H1 (cell line): ENCODE measurements at regions not wholly inside any gene's neighbourhood (a gene's known extent, or its start where the extent isn't known, plus 50 kb on each side); places are given as distances from the start of the nearest gene placed in this dataset.

Experiments used
- CTCF ChIA-PET: fragments of 300-600 bp; sonication (Branson Sonifier 250); formaldehyde crosslinking; loops from one replicate; lab custom pipeline; 2021; ENCODE audit not compliant: partially characterized antibody; lab: Charles Lee
- POLR2A ChIA-PET: fragments of 300-600 bp; sonication (Branson Sonifier 250); formaldehyde crosslinking; loops from one replicate; lab custom pipeline; 2021; ENCODE audit warnings: inconsistent platforms; ENCODE audit not compliant: partially characterized antibody; lab: Charles Lee
- DNase-seq, 2 experiments: peaks; one replicate each; pipeline versions ENCODE4 v3.0.0 to v3.0.0-alpha.2; 2010 to 2022; ENCODE audit warnings: low spot score in 2 of 2, low read depth in 1 of 2, mixed read lengths in 1 of 2
- FAIRE-seq: peaks from 2 replicates; lab custom pipeline; 2011; peaks lifted over from hg19 to GRCh38; lab: Jason Lieb, UNC
- H2AFZ ChIP-seq: 2 replicates; pipeline ENCODE4 v1.8.1; 2012; ENCODE audit warnings: low read length, inconsistent platforms
- H2AK5ac ChIP-seq: 2 replicates; pipeline ENCODE4 v1.6.1; 2013; ENCODE audit warnings: low read depth, low read length
- H2BK120ac ChIP-seq: replicated peaks from 2 replicates; pipeline ENCODE3; 2013; ENCODE audit warnings: low read depth, low read length, inconsistent platforms
- H2BK12ac ChIP-seq: 2 replicates; pipeline ENCODE4 v1.6.1; 2013; ENCODE audit warnings: low read depth, low read length
- H2BK15ac ChIP-seq: 2 replicates; pipeline ENCODE4 v1.6.1; 2013; ENCODE audit warnings: low read length
- H2BK20ac ChIP-seq: 2 replicates; pipeline ENCODE4 v1.6.1; 2013; ENCODE audit warnings: low read length
- H2BK5ac ChIP-seq: 2 replicates; pipeline ENCODE4 v1.6.1; 2013; ENCODE audit warnings: low read depth, low read length
- H3K14ac ChIP-seq: 2 replicates; pipeline ENCODE4 v1.6.1; 2013; ENCODE audit warnings: inconsistent platforms; ENCODE audit not compliant: insufficient read length
- H3K18ac ChIP-seq: 2 replicates; pipeline ENCODE4 v1.6.1; 2013; ENCODE audit warnings: low read length; ENCODE audit errors: extremely low read depth
- H3K23ac ChIP-seq: 2 replicates; pipeline ENCODE4 v1.6.1; 2013; ENCODE audit warnings: inconsistent platforms; ENCODE audit not compliant: insufficient read length
- H3K23me2 ChIP-seq: 2 replicates; pipeline ENCODE4 v1.6.1; 2013; ENCODE audit warnings: low read depth, low read length
- H3K27ac ChIP-seq: 2 replicates; pipeline ENCODE4 v1.6.1; 2011; ENCODE audit warnings: low read depth, low read length, inconsistent platforms
- H3K27me3 ChIP-seq, 4 experiments: replicated peaks in 1 of 4; 1 replicate in 1 of 4; 2 replicates in 3 of 4; pipeline versions ENCODE4 v1.6.1 to v1.8.1; 2011 to 2013; ENCODE audit warnings: low read length in 3 of 4, mild to moderate bottlenecking in 3 of 4, inconsistent platforms in 2 of 4, mixed read lengths in 2 of 4, moderate library complexity in 1 of 4; ENCODE audit not compliant: control insufficient read depth in 3 of 4, insufficient read depth in 3 of 4; ENCODE audit errors: extremely low read depth in 1 of 4
- H3K36me3 ChIP-seq, 4 experiments: 2 replicates each; pipeline versions ENCODE4 v1.6.1 to v1.8.1; 2011 to 2013; ENCODE audit warnings: mild to moderate bottlenecking in 4 of 4, low read length in 3 of 4, moderate library complexity in 2 of 4, control low read depth in 1 of 4, inconsistent platforms in 1 of 4; ENCODE audit not compliant: insufficient read depth in 4 of 4, control insufficient read depth in 2 of 4
- H3K4ac ChIP-seq: replicated peaks from 2 replicates; pipeline ENCODE3; 2013; ENCODE audit warnings: low read length, low read depth, mixed read lengths, inconsistent platforms; ENCODE audit not compliant: insufficient read length
- H3K4me1 ChIP-seq, 4 experiments: replicated peaks in 1 of 4; 1 replicate in 1 of 4; 2 replicates in 3 of 4; pipeline versions ENCODE4 v1.6.1 to v1.8.1; 2011 to 2013; ENCODE audit warnings: low read length in 3 of 4, inconsistent platforms in 2 of 4, mixed read lengths in 1 of 4; ENCODE audit not compliant: insufficient read depth in 4 of 4, control insufficient read depth in 3 of 4
- H3K4me2 ChIP-seq, 2 experiments: 2 replicates each; pipeline versions ENCODE4 v1.6.1 to v1.8.1; 2011 to 2013; ENCODE audit warnings: low read depth in 2 of 2, low read length in 2 of 2, control low read depth in 1 of 2, inconsistent platforms in 1 of 2, mild to moderate bottlenecking in 1 of 2; ENCODE audit not compliant: insufficient read depth in 1 of 2
- H3K4me3 ChIP-seq, 4 experiments: fragments of 200-600, 300-600 bp in 1 of 4; sonication (generic), shearing (Covaris generic), sonication (Bioruptor Twin) in 1 of 4; 2 replicates each; pipeline versions ENCODE4 v1.5.1 to v1.8.1; 2011 to 2016; ENCODE audit warnings: low read length in 4 of 4, low read depth in 3 of 4, control low read depth in 2 of 4, inconsistent platforms in 2 of 4, mild to moderate bottlenecking in 2 of 4, mixed read lengths in 1 of 4, moderate library complexity in 1 of 4; ENCODE audit not compliant: insufficient read depth in 2 of 4; ENCODE audit errors: extremely low read depth in 1 of 4
- H3K56ac ChIP-seq: replicated peaks from 2 replicates; pipeline ENCODE3; 2013; ENCODE audit warnings: low read depth, mild to moderate bottlenecking, mixed read lengths, low read length, inconsistent platforms; ENCODE audit not compliant: insufficient read length
- H3K79me1 ChIP-seq: 2 replicates; pipeline ENCODE4 v1.6.1; 2013; ENCODE audit warnings: low read depth, low read length, control low read depth
- H3K79me2 ChIP-seq, 2 experiments: 2 replicates each; pipeline versions ENCODE4 v1.6.1 to v1.8.1; 2012 to 2013; ENCODE audit warnings: low read length in 2 of 2, mild to moderate bottlenecking in 2 of 2, inconsistent platforms in 1 of 2; ENCODE audit not compliant: insufficient read depth in 2 of 2, control insufficient read depth in 1 of 2
- H3K9ac ChIP-seq, 4 experiments: replicated peaks in 1 of 4; 1 replicate in 1 of 4; 2 replicates in 3 of 4; pipeline versions ENCODE4 v1.6.1 to v1.8.1; 2011 to 2013; ENCODE audit warnings: low read depth in 3 of 4, low read length in 3 of 4, control low read depth in 2 of 4, mild to moderate bottlenecking in 2 of 4, moderate library complexity in 2 of 4, inconsistent platforms in 1 of 4; ENCODE audit errors: extremely low read depth in 1 of 4
- H3K9me3 ChIP-seq, 2 experiments: 2 replicates each; pipeline versions ENCODE4 v1.6.1 to v1.8.1; 2012 to 2013; ENCODE audit warnings: mild to moderate bottlenecking in 2 of 2, moderate library complexity in 2 of 2, control low read depth in 1 of 2, inconsistent platforms in 1 of 2, low read depth in 1 of 2, low read length in 1 of 2, mixed read lengths in 1 of 2; ENCODE audit not compliant: insufficient read depth in 2 of 2
- H4K20me1 ChIP-seq, 2 experiments: replicated peaks in 1 of 2; 2 replicates each; pipeline versions ENCODE3 to v1.8.1; 2011 to 2013; ENCODE audit warnings: inconsistent platforms in 2 of 2, low read length in 2 of 2, mild to moderate bottlenecking in 1 of 2; ENCODE audit not compliant: insufficient read depth in 2 of 2, control insufficient read depth in 1 of 2
- H4K5ac ChIP-seq: 2 replicates; pipeline ENCODE4 v1.6.1; 2013; ENCODE audit warnings: low read length, low read depth, mixed read lengths, inconsistent platforms; ENCODE audit not compliant: insufficient read length
- H4K8ac ChIP-seq: 2 replicates; pipeline ENCODE4 v1.8.0; 2013; ENCODE audit warnings: mild to moderate bottlenecking, moderate library complexity, low read length, inconsistent platforms; ENCODE audit not compliant: insufficient read depth; ENCODE audit errors: extremely low read depth
- H4K91ac ChIP-seq: replicated peaks from 2 replicates; pipeline ENCODE3; 2013; ENCODE audit warnings: low read length, mixed read lengths, inconsistent platforms; ENCODE audit not compliant: insufficient read length
- BCL11A ChIP-seq, 2 experiments: IDR thresholded peaks; one replicate each; pipeline ENCODE4 v1.6.1; 2011; ENCODE audit warnings: low read depth in 2 of 2, low read length in 2 of 2, mild to moderate bottlenecking in 2 of 2
- BRCA1 ChIP-seq: IDR thresholded peaks from 2 replicates; pipeline ENCODE4 v1.6.1; 2012; ENCODE audit warnings: low read depth, low read length, improper control_type of control experiment
- CBX8 ChIP-seq: fragments of 300-800, 300-1000 bp; sonication (generic); IDR thresholded peaks from 2 replicates; pipeline ENCODE4 v1.7.1; 2016; ENCODE audit warnings: low read depth, low read length, borderline replicate concordance
- CHD1 ChIP-seq: IDR thresholded peaks from 2 replicates; pipeline ENCODE4 v1.6.1; 2012; ENCODE audit warnings: low read depth, low read length, improper control_type of control experiment
- HDAC2 ChIP-seq, 2 experiments: fragments of 300-600 bp in 1 of 2; sonication (generic) in 1 of 2; IDR thresholded peaks; 2 replicates each; pipeline ENCODE4 v1.6.1; 2011 to 2012; ENCODE audit warnings: low read depth in 2 of 2, low read length in 2 of 2, mild to moderate bottlenecking in 2 of 2, moderate library complexity in 2 of 2, borderline replicate concordance in 1 of 2, inconsistent platforms in 1 of 2
- NRF1 ChIP-seq: IDR thresholded peaks from 2 replicates; pipeline ENCODE4 v1.6.1; 2011; ENCODE audit warnings: mild to moderate bottlenecking, low read depth, low read length, improper control_type of control experiment
- SAP30 ChIP-seq: fragments of 300-600 bp; sonication (generic); IDR thresholded peaks from 2 replicates; pipeline ENCODE4 v1.7.1; 2012; ENCODE audit warnings: low read length, moderate library complexity, mild to moderate bottlenecking, inconsistent platforms; ENCODE audit not compliant: insufficient read depth, insufficient replicate concordance
- TAF1 ChIP-seq: IDR thresholded peaks from 2 replicates; pipeline ENCODE4 v1.6.1; 2011; ENCODE audit warnings: mild to moderate bottlenecking, low read depth, low read length
- WGBS, 2 experiments: shearing (Covaris generic) in 1 of 2; methylation state at CpG; one replicate each; pipeline versions ENCODE4 v1.1.6 to v1.1.7; 2013 to 2015; ENCODE audit warnings: low lambda C conversion rate in 2 of 2, mixed read lengths in 2 of 2, inconsistent platforms in 1 of 2, low coverage in 1 of 2, missing lambda C conversion rate in 1 of 2; ENCODE audit not compliant: insufficient replicate concordance in 2 of 2, insufficient coverage in 1 of 2, insufficient read length in 1 of 2; ENCODE audit errors: extremely low coverage in 1 of 2, missing lambda C conversion rate in 1 of 2; 5-methylcytosine and 5-hydroxymethylcytosine counted together
- TF ChIP-seq, protein P1 (sequence below): IDR thresholded peaks from 2 replicates; pipeline ENCODE4 v1.6.1; 2012; ENCODE audit warnings: low read length, inconsistent platforms
- TF ChIP-seq, protein P2 (sequence below): IDR thresholded peaks from 2 replicates; pipeline ENCODE4 v1.6.1; 2012; ENCODE audit warnings: inconsistent platforms
- TF ChIP-seq, protein P3 (sequence below): IDR thresholded peaks from 2 replicates; pipeline ENCODE4 v1.6.1; 2011; ENCODE audit warnings: low read length, improper control_type of control experiment

DNA sequence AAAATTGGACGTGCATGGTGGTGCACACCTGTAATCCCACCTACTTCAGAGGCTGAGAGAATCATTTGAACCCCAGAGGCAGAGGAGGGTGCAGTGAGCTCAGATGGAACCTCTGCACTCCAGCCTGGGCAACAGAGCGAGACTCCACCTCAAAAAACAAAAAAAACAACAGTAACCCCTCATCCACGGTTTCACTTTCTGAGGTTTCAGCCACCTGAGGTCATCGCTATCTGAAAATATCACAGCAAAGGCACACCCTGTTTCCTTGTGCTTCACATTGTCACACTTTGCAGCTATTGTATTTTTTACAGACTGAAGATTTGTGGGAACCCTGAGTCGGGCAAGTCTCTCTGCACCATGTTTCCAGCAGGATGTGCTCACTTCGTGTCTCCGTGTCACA lies 54.1 kb upstream of the FOXQ1 start:
- H3K14ac ChIP-seq, result no peak overlapping the region
- FAIRE-seq, result no peak
- no peak overlapping the region for H2BK120ac ChIP-seq
- no peak overlapping the region for H4K91ac ChIP-seq
- H2AK5ac ChIP-seq, result no peak overlapping the region
- 87% methylated on average over 7 of the region's 7 CpGs; no CpG with 5 or more reads in 1 of the 2 experiments for WGBS, 2 experiments
- peaks cover 0 to under 1% of the 10 kb centered on the region in 2 experiments for H4K20me1 ChIP-seq
- H4K8ac ChIP-seq, result no peak overlapping the region
- H2BK15ac ChIP-seq, result no peak overlapping the region
- ChIA-PET POLR2A (no interaction called here), CTCF (interaction anchor here (0.9 to 2.0 kb wide), 4 partner anchors 19 to 179 kb away, joined by 3 to 6 read pairs (median 3); partner anchors contain the start of gene FOXQ1)
- no peak overlapping the region for H3K23ac ChIP-seq
- H3K79me2 ChIP-seq, result no peaks in the 10 kb centered on the region
- H2BK12ac ChIP-seq, result no peak overlapping the region
- no peaks in the 10 kb centered on the region for H3K79me1 ChIP-seq
- no peak for DNase-seq
- H3K9me3 ChIP-seq, result no peaks in the 10 kb centered on the region
- H2BK5ac ChIP-seq, result no peak overlapping the region
- no peak overlapping the region for H2AFZ ChIP-seq
- H3K27me3 ChIP-seq, result no peaks in the 10 kb centered on the region
- no peak overlapping the region for H3K4me2 ChIP-seq
- H3K27ac ChIP-seq, result no peak overlapping the region
- H3K4ac ChIP-seq, result no peak overlapping the region
- H3K36me3 ChIP-seq, result no peaks in the 10 kb centered on the region
- no peak overlapping the region for H3K4me3 ChIP-seq
- H3K9ac ChIP-seq, result no peak overlapping the region
- no peak overlapping the region for H2BK20ac ChIP-seq
- no peaks in the 10 kb centered on the region for H3K23me2 ChIP-seq
- H3K18ac ChIP-seq, result no peak overlapping the region
- no peak overlapping the region for H4K5ac ChIP-seq
- no peaks in the 10 kb centered on the region for H3K4me1 ChIP-seq
- no peak overlapping the region for H3K56ac ChIP-seq
- TF ChIP-seq, protein P1, sequence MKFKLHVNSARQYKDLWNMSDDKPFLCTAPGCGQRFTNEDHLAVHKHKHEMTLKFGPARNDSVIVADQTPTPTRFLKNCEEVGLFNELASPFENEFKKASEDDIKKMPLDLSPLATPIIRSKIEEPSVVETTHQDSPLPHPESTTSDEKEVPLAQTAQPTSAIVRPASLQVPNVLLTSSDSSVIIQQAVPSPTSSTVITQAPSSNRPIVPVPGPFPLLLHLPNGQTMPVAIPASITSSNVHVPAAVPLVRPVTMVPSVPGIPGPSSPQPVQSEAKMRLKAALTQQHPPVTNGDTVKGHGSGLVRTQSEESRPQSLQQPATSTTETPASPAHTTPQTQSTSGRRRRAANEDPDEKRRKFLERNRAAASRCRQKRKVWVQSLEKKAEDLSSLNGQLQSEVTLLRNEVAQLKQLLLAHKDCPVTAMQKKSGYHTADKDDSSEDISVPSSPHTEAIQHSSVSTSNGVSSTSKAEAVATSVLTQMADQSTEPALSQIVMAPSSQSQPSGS, result no peak
- no peak for TF ChIP-seq TAF1
- no peak for TF ChIP-seq CBX8
- TF ChIP-seq BCL11A (IDR thresholded peaks at IDR 0.05; ENCODE audit: low read depth in 2 of 2, low read length in 2 of 2), result no peak
- TF ChIP-seq HDAC2 (IDR thresholded peaks at IDR 0.05; ENCODE audit: borderline replicate concordance in 1 of 2, low read depth in 2 of 2, low read length in 2 of 2), result no peak
- TF ChIP-seq SAP30, result no peak
- TF ChIP-seq, protein P2, sequence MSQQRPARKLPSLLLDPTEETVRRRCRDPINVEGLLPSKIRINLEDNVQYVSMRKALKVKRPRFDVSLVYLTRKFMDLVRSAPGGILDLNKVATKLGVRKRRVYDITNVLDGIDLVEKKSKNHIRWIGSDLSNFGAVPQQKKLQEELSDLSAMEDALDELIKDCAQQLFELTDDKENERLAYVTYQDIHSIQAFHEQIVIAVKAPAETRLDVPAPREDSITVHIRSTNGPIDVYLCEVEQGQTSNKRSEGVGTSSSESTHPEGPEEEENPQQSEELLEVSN, result no peak
- TF ChIP-seq CHD1, result no peak
- TF ChIP-seq, protein P3, sequence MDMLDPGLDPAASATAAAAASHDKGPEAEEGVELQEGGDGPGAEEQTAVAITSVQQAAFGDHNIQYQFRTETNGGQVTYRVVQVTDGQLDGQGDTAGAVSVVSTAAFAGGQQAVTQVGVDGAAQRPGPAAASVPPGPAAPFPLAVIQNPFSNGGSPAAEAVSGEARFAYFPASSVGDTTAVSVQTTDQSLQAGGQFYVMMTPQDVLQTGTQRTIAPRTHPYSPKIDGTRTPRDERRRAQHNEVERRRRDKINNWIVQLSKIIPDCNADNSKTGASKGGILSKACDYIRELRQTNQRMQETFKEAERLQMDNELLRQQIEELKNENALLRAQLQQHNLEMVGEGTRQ, result no peak
- no peak for TF ChIP-seq BRCA1
- TF ChIP-seq NRF1, result no peak
